ENCODE measurements at regions not wholly inside any gene's neighbourhood (a gene's known extent, or its start where the extent isn't known, plus 50 kb on each side); places are given as distances from the start of the nearest gene placed in this dataset.

- in situ Hi-C loops (cut with HindIII; ENCODE audit: low sequenced_read_pairs) = no loop called here
Measured at GRCh38 chr3:145716519-145716918, 444.5 kb downstream of the PLOD2 start.

GRCh38 chr3:145719114-145719513 lies 441.9 kb downstream of the PLOD2 start:
- in situ Hi-C loops (cut with HindIII; ENCODE audit: low sequenced_read_pairs) = no loop called here

GRCh38 chr3:145721273-145721805 lies 439.6 kb downstream of the PLOD2 start:
- in situ Hi-C loops (cut with HindIII; ENCODE audit: low sequenced_read_pairs) = no loop called here

- in situ Hi-C loops (cut with HindIII; ENCODE audit: low sequenced_read_pairs) = no loop called here
Measured at GRCh38 chr3:145721815-145722214, 439.2 kb downstream of the PLOD2 start.

GRCh38 chr3:145727476-145727875 lies 433.5 kb downstream of the PLOD2 start:
- in situ Hi-C loops (cut with HindIII; ENCODE audit: low sequenced_read_pairs) = no loop called here

GRCh38 chr3:145735631-145736030 lies 425.4 kb downstream of the PLOD2 start:
- in situ Hi-C loops (cut with HindIII; ENCODE audit: low sequenced_read_pairs) = no loop called here

- in situ Hi-C loops (cut with HindIII; ENCODE audit: low sequenced_read_pairs) = no loop called here
Measured at GRCh38 chr3:145737952-145738351, 423.0 kb downstream of the PLOD2 start.

GRCh38 chr3:145739926-145740325 lies 421.1 kb downstream of the PLOD2 start:
- in situ Hi-C loops (cut with HindIII; ENCODE audit: low sequenced_read_pairs) = no loop called here

- in situ Hi-C loops (cut with HindIII; ENCODE audit: low sequenced_read_pairs) = no loop called here
Measured at GRCh38 chr3:145750657-145751056, 410.3 kb downstream of the PLOD2 start.

- in situ Hi-C loops (cut with HindIII; ENCODE audit: low sequenced_read_pairs) = no loop called here
Measured at GRCh38 chr3:145752576-145752975, 408.4 kb downstream of the PLOD2 start.

- in situ Hi-C loops (cut with HindIII; ENCODE audit: low sequenced_read_pairs) = no loop called here
Measured at GRCh38 chr3:145754605-145755289, 406.2 kb downstream of the PLOD2 start.

GRCh38 chr3:145760036-145760435 lies 400.9 kb downstream of the PLOD2 start:
- in situ Hi-C loops (cut with HindIII; ENCODE audit: low sequenced_read_pairs) = no loop called here

- in situ Hi-C loops (cut with HindIII; ENCODE audit: low sequenced_read_pairs) = no loop called here
Measured at GRCh38 chr3:145767909-145768308, 393.1 kb downstream of the PLOD2 start.

- in situ Hi-C loops (cut with HindIII; ENCODE audit: low sequenced_read_pairs) = no loop called here
Measured at GRCh38 chr3:145776782-145777408, 384.1 kb downstream of the PLOD2 start.

- in situ Hi-C loops (cut with HindIII; ENCODE audit: low sequenced_read_pairs) = no loop called here
Measured at GRCh38 chr3:145780301-145780700, 380.7 kb downstream of the PLOD2 start.

GRCh38 chr3:145785668-145786067 lies 375.3 kb downstream of the PLOD2 start:
- in situ Hi-C loops (cut with HindIII; ENCODE audit: low sequenced_read_pairs) = no loop called here

- in situ Hi-C loops (cut with HindIII; ENCODE audit: low sequenced_read_pairs) = no loop called here
Measured at GRCh38 chr3:145798007-145798406, 363.0 kb downstream of the PLOD2 start.

- in situ Hi-C loops (cut with HindIII; ENCODE audit: low sequenced_read_pairs) = no loop called here
Measured at GRCh38 chr3:145798696-145799537, 362.1 kb downstream of the PLOD2 start.

- in situ Hi-C loops (cut with HindIII; ENCODE audit: low sequenced_read_pairs) = no loop called here
Measured at GRCh38 chr3:145801696-145802095, 359.3 kb downstream of the PLOD2 start.

- in situ Hi-C loops (cut with HindIII; ENCODE audit: low sequenced_read_pairs) = no loop called here
Measured at GRCh38 chr3:145807990-145808389, 353.0 kb downstream of the PLOD2 start.

GRCh38 chr3:145812391-145812790 lies 348.6 kb downstream of the PLOD2 start:
- in situ Hi-C loops (cut with HindIII; ENCODE audit: low sequenced_read_pairs) = no loop called here
